ENCODE measurements at regions not wholly inside any gene's neighbourhood (a gene's known extent, or its start where the extent isn't known, plus 50 kb on each side); places are given as distances from the start of the nearest gene placed in this dataset.

GRCh38 chr12:60935981-60936761 is 1324.0 kb upstream of the USP15 start:
- TF ChIP-seq, protein P1, sequence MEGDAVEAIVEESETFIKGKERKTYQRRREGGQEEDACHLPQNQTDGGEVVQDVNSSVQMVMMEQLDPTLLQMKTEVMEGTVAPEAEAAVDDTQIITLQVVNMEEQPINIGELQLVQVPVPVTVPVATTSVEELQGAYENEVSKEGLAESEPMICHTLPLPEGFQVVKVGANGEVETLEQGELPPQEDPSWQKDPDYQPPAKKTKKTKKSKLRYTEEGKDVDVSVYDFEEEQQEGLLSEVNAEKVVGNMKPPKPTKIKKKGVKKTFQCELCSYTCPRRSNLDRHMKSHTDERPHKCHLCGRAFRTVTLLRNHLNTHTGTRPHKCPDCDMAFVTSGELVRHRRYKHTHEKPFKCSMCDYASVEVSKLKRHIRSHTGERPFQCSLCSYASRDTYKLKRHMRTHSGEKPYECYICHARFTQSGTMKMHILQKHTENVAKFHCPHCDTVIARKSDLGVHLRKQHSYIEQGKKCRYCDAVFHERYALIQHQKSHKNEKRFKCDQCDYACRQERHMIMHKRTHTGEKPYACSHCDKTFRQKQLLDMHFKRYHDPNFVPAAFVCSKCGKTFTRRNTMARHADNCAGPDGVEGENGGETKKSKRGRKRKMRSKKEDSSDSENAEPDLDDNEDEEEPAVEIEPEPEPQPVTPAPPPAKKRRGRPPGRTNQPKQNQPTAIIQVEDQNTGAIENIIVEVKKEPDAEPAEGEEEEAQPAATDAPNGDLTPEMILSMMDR (IDR thresholded peaks at IDR 0.05), result no peak
- no peak for TF ChIP-seq POLR2A (IDR thresholded peaks at IDR 0.05)
